CD4-positive, alpha-beta T cell treated with Interleukin-10 for 1 hour (primary cell): ENCODE measurements at regions not wholly inside any gene's neighbourhood (a gene's known extent, or its start where the extent isn't known, plus 50 kb on each side); places are given as distances from the start of the nearest gene placed in this dataset.
"Not testable (repeated sequence)": the region's sequence is repeated elsewhere in the genome, so short reads cannot be mapped to it uniquely, and the experiment has no call there.

Source experiments
- DNase-seq: peaks from one replicate; pipeline ENCODE4 v3.0.0-alpha.2; 2020

GRCh38 chr4:64216741-64217140 is 192.5 kb downstream of the TECRL start:
- DNase-seq: no peak

GRCh38 chr4:64205376-64205775 is 203.9 kb downstream of the TECRL start:
- no peak for DNase-seq

- no peak for DNase-seq
Measured at GRCh38 chr4:64200001-64200555, 209.2 kb downstream of the TECRL start.

GRCh38 chr4:64195582-64195981 is 213.7 kb downstream of the TECRL start:
- no peak for DNase-seq

GRCh38 chr4:64192731-64193412 is 216.4 kb downstream of the TECRL start:
- DNase-seq: no peak

- DNase-seq: no peak
Measured at GRCh38 chr4:64174247-64174882, 234.9 kb downstream of the TECRL start.

- no peak for DNase-seq
Measured at GRCh38 chr4:64166365-64166764, 242.9 kb downstream of the TECRL start.

- peak; percentile 33 for DNase-seq
Measured at GRCh38 chr4:64158648-64159326, 250.5 kb downstream of the TECRL start.

GRCh38 chr4:64157397-64157796 is 251.9 kb downstream of the TECRL start:
- no peak for DNase-seq

GRCh38 chr4:64156253-64156652 is 253.0 kb downstream of the TECRL start:
- DNase-seq: no peak

GRCh38 chr4:64146030-64146429 is 263.2 kb downstream of the TECRL start:
- no peak for DNase-seq

GRCh38 chr4:64144994-64145393 is 264.3 kb downstream of the TECRL start:
- DNase-seq: no peak

- DNase-seq: no peak
Measured at GRCh38 chr4:64130907-64131306, 278.3 kb downstream of the TECRL start.

- no peak for DNase-seq
Measured at GRCh38 chr4:64125354-64125753, 283.9 kb downstream of the TECRL start.

GRCh38 chr4:64121803-64122202 is 287.4 kb downstream of the TECRL start:
- DNase-seq: no peak

- DNase-seq: no peak
Measured at GRCh38 chr4:64105903-64106302, 303.3 kb downstream of the TECRL start.

GRCh38 chr4:64095398-64095797 is 313.9 kb downstream of the TECRL start:
- DNase-seq: no peak

- DNase-seq: no peak
Measured at GRCh38 chr4:64079316-64079715, 329.9 kb downstream of the TECRL start.

- no peak for DNase-seq
Measured at GRCh38 chr4:64068096-64068495, 341.2 kb downstream of the TECRL start.

GRCh38 chr4:64062991-64063390 is 346.3 kb downstream of the TECRL start:
- no peak for DNase-seq

- DNase-seq: not testable (repeated sequence)
Measured at GRCh38 chr4:64037033-64037432, 372.2 kb downstream of the TECRL start.

- no peak for DNase-seq
Measured at GRCh38 chr4:64022560-64022959, 386.7 kb downstream of the TECRL start.

- no peak for DNase-seq
Measured at GRCh38 chr4:64016893-64017292, 392.4 kb downstream of the TECRL start.

GRCh38 chr4:64014647-64015046 is 394.6 kb downstream of the TECRL start:
- DNase-seq: no peak
